EH (cell line): ENCODE measurements at regions not wholly inside any gene's neighbourhood (a gene's known extent, or its start where the extent isn't known, plus 50 kb on each side); places are given as distances from the start of the nearest gene placed in this dataset.

ENCODE experiments used
- DNase-seq: peaks from one replicate; pipeline ENCODE4 v3.0.0-alpha.2; 2015; ENCODE audit warnings: low read depth

- DNase-seq = no peak
These were observed 154.1 kb upstream of the RPL38 start for GRCh38 chr17:74049167-74049966.

GRCh38 chr17:74049967-74050458 is 153.5 kb upstream of the RPL38 start:
- DNase-seq = no peak

GRCh38 chr17:74051348-74051747 is 152.1 kb upstream of the RPL38 start:
- DNase-seq = no peak

GRCh38 chr17:74052993-74053711 is 150.3 kb upstream of the RPL38 start:
- no peak for DNase-seq

GRCh38 chr17:74053712-74054078 is 149.8 kb upstream of the RPL38 start:
- DNase-seq = no peak

GRCh38 chr17:74054249-74054648 is 149.2 kb upstream of the RPL38 start:
- no peak for DNase-seq

DNA sequence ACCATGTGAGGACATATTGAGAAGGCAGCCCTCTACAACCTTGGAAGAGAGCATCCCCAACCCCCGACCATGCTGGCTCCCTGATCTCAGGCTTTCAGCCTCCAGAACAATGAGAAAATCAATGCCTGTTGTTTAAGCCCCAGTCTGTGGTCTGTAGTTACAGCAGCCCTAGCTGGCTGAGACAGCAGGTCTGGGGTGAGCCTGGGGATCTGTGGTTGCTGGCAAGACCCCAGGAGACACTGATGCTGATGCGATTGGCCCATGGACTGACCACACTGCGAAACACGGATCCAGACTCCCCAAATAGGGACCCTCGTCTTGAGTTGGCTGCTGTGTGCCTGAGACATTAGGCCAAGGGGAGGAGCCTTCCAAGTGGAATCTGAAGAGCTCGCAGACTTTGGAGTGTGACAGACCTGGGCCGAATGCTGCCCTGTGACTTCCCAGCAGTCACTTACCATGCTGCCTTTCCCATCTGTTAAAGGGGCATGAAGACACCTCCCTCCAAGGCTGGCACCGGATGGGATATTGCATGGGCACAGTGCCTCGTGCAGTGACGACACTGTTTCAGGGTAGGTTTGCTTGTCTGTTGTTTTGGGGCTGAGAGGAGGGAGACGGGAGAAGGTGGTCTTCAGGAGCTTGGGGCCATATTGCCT is 147.8 kb upstream of the RPL38 start:
- no peak for DNase-seq

DNA sequence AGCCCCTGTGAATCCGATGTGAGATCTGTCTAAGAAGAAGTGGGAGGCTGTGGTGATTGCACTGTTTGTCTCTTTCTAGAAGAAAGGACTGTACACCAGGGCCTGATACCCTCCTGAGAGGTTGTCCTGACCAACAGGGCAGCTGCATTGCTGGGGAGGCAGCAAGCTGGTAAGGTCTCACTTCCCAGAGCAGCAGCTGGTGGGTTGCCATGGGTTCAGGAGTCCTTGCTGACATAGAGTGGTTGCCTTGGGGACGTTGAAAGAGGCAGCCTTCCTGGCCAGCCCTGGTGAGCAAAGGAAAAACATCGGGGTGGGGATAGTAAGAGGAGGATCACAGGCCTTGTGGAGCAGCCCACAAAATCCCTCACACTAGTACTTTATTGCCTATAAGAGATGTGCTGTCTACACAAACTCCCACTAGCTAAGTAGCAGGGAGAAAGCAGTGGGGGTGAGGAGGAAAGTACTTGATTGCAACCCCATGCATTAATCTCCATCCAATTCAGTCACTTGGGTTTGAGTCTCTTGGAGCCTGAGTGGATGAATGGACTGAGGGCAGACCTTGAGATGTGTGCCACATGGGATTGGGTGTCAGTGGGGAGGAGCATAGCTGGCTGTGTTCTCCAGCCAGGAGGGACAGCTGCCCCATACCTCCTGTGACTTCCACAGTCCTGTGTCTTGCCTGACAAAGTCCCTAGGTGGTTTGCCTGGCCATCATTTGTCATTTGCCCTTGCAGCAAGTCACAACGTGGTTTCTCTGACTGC is 143.8 kb upstream of the RPL38 start:
- no peak for DNase-seq

GRCh38 chr17:74061758-74062157 is 141.7 kb upstream of the RPL38 start:
- DNase-seq = no peak

GRCh38 chr17:74062234-74062633 is 141.2 kb upstream of the RPL38 start:
- no peak for DNase-seq

DNA sequence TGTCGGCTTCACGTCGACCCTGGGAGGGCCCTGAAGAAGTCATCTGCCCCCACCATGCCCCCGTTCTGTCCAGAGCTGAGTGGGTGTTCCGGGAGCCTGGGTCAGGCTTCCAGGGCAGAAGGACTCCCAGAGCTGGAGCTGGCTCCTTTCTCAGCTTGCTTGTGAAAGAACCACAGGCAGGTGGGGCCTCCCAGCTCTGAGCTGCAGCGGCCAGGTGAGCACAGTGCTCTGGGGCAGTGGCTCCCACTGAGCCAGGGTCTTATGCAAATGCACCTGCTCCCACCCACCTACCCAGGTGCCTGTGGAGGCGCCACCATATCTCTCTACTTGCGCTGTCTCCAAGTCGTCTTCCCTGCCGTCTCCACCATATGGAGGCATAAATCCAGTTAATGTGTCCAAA is 140.0 kb upstream of the RPL38 start:
- no peak for DNase-seq

DNA sequence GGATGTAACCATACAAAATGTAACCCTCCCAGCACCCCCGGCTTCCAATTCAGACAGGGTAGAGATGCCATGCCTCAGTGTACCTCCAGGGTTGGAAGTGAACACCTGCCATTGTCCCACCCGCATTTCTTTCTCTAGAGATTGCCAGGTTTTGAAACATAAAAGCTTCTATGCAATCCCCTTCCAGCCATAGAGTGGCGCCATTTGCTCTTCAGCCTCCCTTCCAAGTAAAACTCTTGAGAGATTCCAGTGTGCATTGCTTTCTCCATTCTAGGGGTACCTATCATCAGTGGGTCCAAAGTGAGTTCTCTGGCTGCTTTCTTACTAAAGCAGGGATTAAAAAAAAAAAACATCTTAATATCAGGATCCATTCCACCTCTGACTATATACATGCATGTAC is 133.1 kb upstream of the RPL38 start:
- DNase-seq = no peak

- no peak for DNase-seq
These were observed 132.3 kb upstream of the RPL38 start for GRCh38 chr17:74070998-74071679.

DNA sequence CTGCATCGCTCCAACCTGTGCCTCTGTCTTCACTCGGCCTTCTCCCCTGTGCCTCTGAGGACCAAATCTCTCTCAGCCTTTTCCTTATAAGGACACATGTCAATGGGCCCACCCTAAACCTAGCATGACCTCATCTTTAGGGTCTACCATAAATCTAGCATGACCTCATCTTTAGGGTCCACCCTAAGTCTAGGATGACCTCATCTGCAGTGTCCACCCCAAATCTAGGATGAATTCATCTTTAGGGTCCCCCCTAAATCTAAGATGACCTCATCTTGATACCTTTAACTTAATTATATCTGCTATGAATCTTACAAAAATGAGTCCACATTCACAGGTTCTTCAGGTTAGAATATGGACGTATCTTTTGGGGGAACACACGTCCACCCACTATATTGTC is 131.1 kb upstream of the RPL38 start:
- DNase-seq = no peak

GRCh38 chr17:74076446-74076845 is 127.0 kb upstream of the RPL38 start:
- no peak for DNase-seq

GRCh38 chr17:74077231-74077630 is 126.2 kb upstream of the RPL38 start:
- no peak for DNase-seq

DNA sequence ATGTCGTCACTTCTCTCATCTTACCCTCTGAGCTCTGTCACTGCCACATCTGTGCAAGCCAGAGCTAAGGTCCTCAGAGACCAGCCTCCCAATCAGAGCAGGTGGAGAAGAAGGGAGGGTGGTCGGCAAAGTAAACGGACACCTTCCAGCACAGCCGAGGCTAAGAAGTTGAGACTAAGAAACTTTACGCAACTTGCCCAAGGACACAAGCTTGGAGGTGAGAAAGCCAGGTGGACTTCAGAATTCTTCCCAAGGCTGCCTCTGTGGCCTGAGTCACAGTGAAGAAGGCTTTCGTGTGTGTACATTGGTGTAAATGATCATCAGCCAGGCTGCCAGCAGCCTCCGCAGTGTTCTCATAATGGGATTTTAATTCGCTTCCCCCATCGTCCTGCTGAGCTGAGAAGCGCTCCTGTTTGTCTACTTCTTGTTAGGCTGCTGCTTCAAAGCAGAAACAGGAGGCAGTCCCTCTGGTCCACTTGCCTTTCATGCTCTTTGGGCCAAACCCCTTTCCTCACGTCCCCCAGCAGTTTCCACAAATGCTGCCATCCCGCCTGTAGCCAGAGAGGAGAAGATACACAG is 125.0 kb upstream of the RPL38 start:
- no peak for DNase-seq

GRCh38 chr17:74079537-74080300 is 123.8 kb upstream of the RPL38 start:
- DNase-seq = no peak

GRCh38 chr17:74080656-74081582 is 122.6 kb upstream of the RPL38 start:
- DNase-seq = no peak
